A549 (cell line): ENCODE measurements at regions not wholly inside any gene's neighbourhood (a gene's known extent, or its start where the extent isn't known, plus 50 kb on each side); places are given as distances from the start of the nearest gene placed in this dataset.

Experiments
- CEBPB ChIP-seq, 2 experiments: fragments of >200 bp in 1 of 2; sonication (Bioruptor Twin) in 1 of 2; formaldehyde crosslinking in 1 of 2; IDR thresholded peaks; 2 replicates each; pipeline ENCODE4 v1.6.1; 2012 to 2016
- CHD2 ChIP-seq: fragments of 150-350 bp; IDR thresholded peaks from 2 replicates; pipeline ENCODE4 v1.6.1; 2014; ENCODE audit warnings: low read length; ENCODE audit not compliant: partially characterized antibody
- CTCF ChIP-seq: fragments of >200 bp; sonication (Bioruptor Twin); formaldehyde crosslinking; IDR thresholded peaks from 3 replicates; pipeline ENCODE4 v1.5.1; 2016
- EP300 ChIP-seq, 2 experiments: fragments of >200 bp; sonication (Bioruptor Twin); formaldehyde crosslinking; IDR thresholded peaks; 2 replicates in 1 of 2; 3 replicates in 1 of 2; pipeline ENCODE4 v1.6.1; 2016 to 2017
- FOSL2 ChIP-seq, 2 experiments: fragments of 450-650 bp in 1 of 2; fragments of >200 bp in 1 of 2; sonication (Bioruptor Twin) in 1 of 2; formaldehyde crosslinking; IDR thresholded peaks; 2 replicates each; pipeline versions ENCODE4 v1.5.0 to v1.6.1; 2016 to 2020; ENCODE audit warnings: mild to moderate bottlenecking in 1 of 2, moderate library complexity in 1 of 2
- MAX ChIP-seq: IDR thresholded peaks from 2 replicates; pipeline ENCODE4 v1.6.1; 2012
- POLR2A ChIP-seq: IDR thresholded peaks from 2 replicates; pipeline ENCODE4 v1.6.1; 2012; ENCODE audit warnings: mild to moderate bottlenecking, low read length
- RAD21 ChIP-seq, 2 experiments: fragments of >200 bp in 1 of 2; sonication (Bioruptor Twin) in 1 of 2; formaldehyde crosslinking in 1 of 2; IDR thresholded peaks in 1 of 2; conservative IDR thresholded peaks in 1 of 2; 2 replicates in 1 of 2; 3 replicates in 1 of 2; pipeline ENCODE4 v1.6.1; 2012 to 2018; ENCODE audit warnings: inconsistent platforms in 1 of 2
- RARB ChIP-seq: fragments of 250-450 bp; sonication (Bioruptor Pico); IDR thresholded peaks from 2 replicates; pipeline ENCODE4 v1.8.0; 2021; ENCODE audit warnings: mild to moderate bottlenecking, moderate library complexity
- REST ChIP-seq: fragments of 200-600 bp; sonication (generic); IDR thresholded peaks from 2 replicates; pipeline ENCODE4 v1.6.1; 2016; ENCODE audit warnings: antibody characterized with exemption, mild to moderate bottlenecking, moderate library complexity
- RFX5 ChIP-seq: fragments of 450-650 bp; IDR thresholded peaks from 2 replicates; pipeline ENCODE4 v1.7.1; 2014; ENCODE audit warnings: antibody characterized with exemption, mild to moderate bottlenecking, moderate library complexity
- TP53 ChIP-seq: fragments of 250-450 bp; sonication (Bioruptor Pico); IDR thresholded peaks from 2 replicates; pipeline ENCODE4 v1.5.0; 2021; ENCODE audit warnings: mild to moderate bottlenecking, moderate library complexity
- USF2 ChIP-seq: fragments of 450-650 bp; IDR thresholded peaks from 2 replicates; pipeline ENCODE4 v1.6.1; 2014; ENCODE audit warnings: antibody characterized with exemption
- ZFP36 ChIP-seq: fragments of 450-650 bp; IDR thresholded peaks from 2 replicates; pipeline ENCODE4 v1.6.1; 2014; ENCODE audit warnings: borderline replicate concordance; ENCODE audit not compliant: partially characterized antibody

- no peak for TF ChIP-seq RAD21 (conservative IDR thresholded peaks at IDR 0.05 in 1 of 2, IDR thresholded peaks at IDR 0.05 in 1 of 2)
- no peak for TF ChIP-seq POLR2A
- TF ChIP-seq RFX5 = no peak
- TF ChIP-seq RARB (CRISPR knock-in tag) = no peak
- no peak for TF ChIP-seq FOSL2 (IDR thresholded peaks at IDR 0.05)
- no peak for TF ChIP-seq FOSL2 (CRISPR knock-in tag; IDR thresholded peaks at IDR 0.05)
- TF ChIP-seq CTCF = no peak
- no peak for TF ChIP-seq EP300 (IDR thresholded peaks at IDR 0.05)
- no peak for TF ChIP-seq USF2
- no peak for TF ChIP-seq TP53 (CRISPR knock-in tag)
- TF ChIP-seq CHD2 = no peak
- TF ChIP-seq REST = no peak
- no peak for TF ChIP-seq ZFP36
- TF ChIP-seq MAX = no peak
- no peak for TF ChIP-seq CEBPB (IDR thresholded peaks at IDR 0.05)
Measured at GRCh38 chr20:48186915-48187314, 401.6 kb upstream of the SULF2 start.
